Subcutaneous abdominal adipose tissue (tissue), 5 donors: ENCODE measurements at regions not wholly inside any gene's neighbourhood (a gene's known extent, or its start where the extent isn't known, plus 50 kb on each side); places are given as distances from the start of the nearest gene placed in this dataset.

Experiments
- H3K27ac ChIP-seq: one replicate; pipeline ENCODE4 v1.7.0; 2013; ENCODE audit warnings: low read depth, mild to moderate bottlenecking, inconsistent platforms, low read length, moderate library complexity
- H3K27me3 ChIP-seq, 5 donors: one replicate each; pipeline ENCODE4 v1.7.0; 2013; ENCODE audit warnings: low read length in 5 of 5, inconsistent platforms in 1 of 5; ENCODE audit not compliant: control insufficient read depth in 5 of 5, insufficient read depth in 4 of 5
- H3K36me3 ChIP-seq, 5 donors: one replicate each; pipeline ENCODE4 v1.7.0; 2013; ENCODE audit warnings: low read length in 5 of 5; ENCODE audit not compliant: control insufficient read depth in 5 of 5, insufficient read depth in 5 of 5
- H3K4me1 ChIP-seq, 5 donors: one replicate each; pipeline ENCODE4 v1.7.0; 2013; ENCODE audit warnings: low read length in 5 of 5, mild to moderate bottlenecking in 3 of 5, moderate library complexity in 1 of 5; ENCODE audit not compliant: control insufficient read depth in 5 of 5, insufficient read depth in 5 of 5
- H3K4me3 ChIP-seq, 5 donors: one replicate each; pipeline ENCODE4 v1.7.0; 2013; ENCODE audit warnings: low read length in 5 of 5, low read depth in 1 of 5
- H3K9ac ChIP-seq, 5 donors: one replicate each; pipeline ENCODE4 v1.7.0; 2013; ENCODE audit warnings: low read length in 5 of 5, mild to moderate bottlenecking in 4 of 5, moderate library complexity in 3 of 5
- H3K9me3 ChIP-seq, 5 donors: one replicate each; pipeline ENCODE4 v1.7.0; 2013; ENCODE audit warnings: low read length in 5 of 5; ENCODE audit not compliant: control insufficient read depth in 5 of 5
- donor health status: healthy.
- donor health status: healthy.
- donor health status: healthy.
- donor health status: healthy.
- donor health status: healthy.

DNA sequence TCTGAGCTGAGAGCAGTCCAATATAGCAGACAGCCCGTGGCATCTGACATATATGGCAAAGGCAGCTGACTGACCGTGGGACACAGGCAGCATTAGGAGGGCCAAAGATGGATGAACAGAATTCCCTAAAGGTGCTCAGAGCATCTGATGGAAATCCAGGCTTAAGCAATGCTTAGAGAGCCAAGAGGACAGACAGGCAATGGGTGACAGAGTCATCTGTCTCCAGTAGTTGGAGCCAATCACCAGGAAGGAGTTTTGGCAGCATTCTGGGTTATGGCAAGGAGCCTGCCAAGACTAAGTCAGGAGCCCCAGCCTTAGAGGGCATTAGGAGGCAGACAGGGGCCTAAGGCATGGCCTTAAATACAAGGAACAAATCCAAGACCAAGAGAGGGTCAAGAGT lies 153.3 kb upstream of the USP9X start:
- peaks cover 0 to 24% (median 22%) of the 10 kb centered on the region in 5 donors for H3K4me1 ChIP-seq
- no peak overlapping the region for H3K9ac ChIP-seq
- H3K27me3 ChIP-seq: peaks cover 0 to 6% (median 2%) of the 10 kb centered on the region in 5 donors
- no peak overlapping the region for H3K4me3 ChIP-seq
- H3K27ac ChIP-seq: peak overlapping the region; percentile 86
- H3K36me3 ChIP-seq: no peaks in the 10 kb centered on the region
- H3K9me3 ChIP-seq: peaks cover 2 to 10% (median 5%) of the 10 kb centered on the region in 5 donors

DNA sequence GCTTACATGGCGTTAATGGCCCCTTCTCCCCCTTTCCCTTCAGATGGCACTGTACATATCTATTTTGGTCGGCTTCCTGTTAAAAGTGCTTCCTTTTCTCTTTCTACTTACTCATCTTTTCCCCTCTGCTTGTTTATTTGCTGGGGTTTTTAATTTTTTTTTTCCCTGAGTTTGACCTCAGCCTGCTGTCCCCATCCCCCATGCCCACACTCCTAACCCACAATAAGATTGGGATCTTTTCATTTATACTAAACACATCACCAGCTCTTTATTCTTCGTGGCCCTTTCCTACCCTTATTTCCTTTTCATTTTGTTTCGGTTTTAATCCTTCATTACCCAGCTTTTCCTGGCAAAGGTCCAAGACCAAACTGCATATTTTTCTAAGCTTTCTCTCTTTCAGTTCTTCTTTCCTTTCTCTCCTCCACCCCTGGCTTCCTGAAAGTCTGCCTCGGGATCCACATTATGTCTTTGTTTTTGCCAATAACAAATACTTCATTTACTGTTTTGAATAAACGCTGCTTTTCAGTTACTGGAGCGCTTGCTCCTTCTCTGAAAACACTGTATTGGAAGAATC lies 152.0 kb upstream of the USP9X start:
- H3K9ac ChIP-seq: peak overlapping the region in 4 of 5 donors; percentile 17 to 71 (median 54)
- no peaks in the 10 kb centered on the region for H3K36me3 ChIP-seq
- H3K4me1 ChIP-seq: peaks cover 0 to 24% (median 22%) of the 10 kb centered on the region in 5 donors
- peaks cover 0 to 6% (median 3%) of the 10 kb centered on the region in 5 donors for H3K27me3 ChIP-seq
- peak overlapping the region; percentile 86 for H3K27ac ChIP-seq
- peak overlapping the region in 4 of 5 donors; percentile 6 to 53 (median 48) for H3K4me3 ChIP-seq
- H3K9me3 ChIP-seq: peaks cover 2 to 9% (median 4%) of the 10 kb centered on the region in 5 donors

DNA sequence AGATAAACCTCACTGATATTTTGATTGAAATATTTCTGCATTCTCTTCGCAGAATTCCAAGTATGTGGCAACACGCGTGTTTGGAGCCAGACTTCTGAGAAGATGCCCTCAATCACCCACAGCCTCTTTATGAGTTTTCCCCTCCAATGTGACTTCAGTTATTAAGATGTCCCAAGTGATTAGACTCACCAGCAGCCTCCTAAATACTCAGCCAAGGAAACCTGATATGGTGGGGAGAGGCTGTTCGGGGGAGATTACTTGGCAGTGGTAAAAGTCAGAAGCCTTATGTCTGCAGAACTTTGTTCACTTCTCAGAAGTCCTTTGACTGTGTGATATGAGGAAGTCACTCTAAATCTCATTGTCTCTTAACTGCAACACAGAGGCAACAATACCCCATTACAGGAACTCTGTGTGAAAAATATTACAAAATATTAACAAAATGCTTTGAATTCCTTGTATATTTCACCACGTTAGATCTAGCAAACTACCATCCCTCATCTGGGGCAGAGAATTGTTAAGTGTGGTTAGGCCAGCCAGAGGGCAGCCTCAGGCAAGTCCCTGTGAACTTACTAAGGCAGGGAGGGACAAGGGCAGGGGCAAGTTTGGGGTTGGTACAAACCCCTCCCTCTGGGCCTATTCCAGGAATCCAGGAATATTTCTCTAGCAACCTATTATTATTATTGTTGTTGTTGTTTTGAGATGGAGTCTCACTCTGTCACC lies 151.4 kb upstream of the USP9X start:
- Histone ChIP-seq H3K4me3 (peak overlapping the region in 4 of 5 donors; percentile 6 to 53 (median 48)), H3K36me3 (no peaks in the 10 kb centered on the region), H3K9ac (peak overlapping the region in 4 of 5 donors; percentile 17 to 45 (median 22)), H3K27ac (peak overlapping the region; percentile 86), H3K9me3 (peaks cover 0 to 3% (median 0%) of the 10 kb centered on the region in 5 donors), H3K4me1 (peaks cover 0 to 24% (median 22%) of the 10 kb centered on the region in 5 donors), H3K27me3 (peaks cover 0 to 5% (median 3%) of the 10 kb centered on the region in 5 donors)

DNA sequence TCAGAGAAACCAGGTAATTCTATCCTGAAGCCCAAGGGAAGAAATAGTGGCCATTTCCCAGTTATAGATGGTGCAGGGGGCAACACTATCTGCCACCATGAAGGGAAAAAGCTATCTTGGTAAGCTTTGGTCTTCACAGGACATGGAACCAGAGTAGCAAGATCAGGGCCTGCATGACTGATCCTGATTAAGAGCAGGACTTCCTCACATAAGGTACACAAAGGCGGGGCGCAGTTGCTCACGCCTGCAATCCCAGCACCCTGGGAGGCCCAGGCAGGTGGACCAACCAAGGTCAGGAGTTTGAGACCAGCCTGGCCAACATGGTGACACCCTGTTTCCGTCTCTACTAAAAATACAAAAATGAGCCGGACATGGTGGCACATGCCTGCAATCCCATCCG lies 148.4 kb upstream of the USP9X start:
- H3K27ac ChIP-seq: no peak overlapping the region
- no peak overlapping the region for H3K9ac ChIP-seq
- H3K36me3 ChIP-seq: no peaks in the 10 kb centered on the region
- no peaks in the 10 kb centered on the region for H3K9me3 ChIP-seq
- H3K4me3 ChIP-seq: no peak overlapping the region
- H3K4me1 ChIP-seq: peaks cover 0 to 22% (median 20%) of the 10 kb centered on the region in 5 donors
- H3K27me3 ChIP-seq: peaks cover 0 to 5% (median 0%) of the 10 kb centered on the region in 5 donors

DNA sequence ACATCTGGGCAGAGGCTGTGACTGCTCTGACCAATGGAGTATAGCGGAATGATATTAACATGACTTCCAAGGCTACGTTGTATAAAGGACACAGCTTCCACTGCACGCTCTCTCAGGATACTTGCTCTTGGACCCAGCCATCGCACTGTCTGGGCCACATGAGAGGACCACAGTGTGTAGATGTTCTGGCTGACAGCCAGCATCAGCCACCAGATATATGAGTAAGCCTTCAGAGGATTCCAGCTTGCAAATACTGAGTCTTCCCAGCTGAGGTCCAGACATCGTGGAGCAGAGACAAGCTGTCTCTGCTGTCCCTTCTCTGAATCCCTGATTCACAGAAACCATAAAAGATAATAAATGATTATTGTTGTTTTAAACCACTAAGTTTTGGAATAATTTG lies 146.8 kb upstream of the USP9X start:
- Histone ChIP-seq H3K36me3 (no peaks in the 10 kb centered on the region), H3K9me3 (peaks cover 0 to 3% (median 0%) of the 10 kb centered on the region in 5 donors), H3K27me3 (peaks cover 0 to 5% (median 0%) of the 10 kb centered on the region in 5 donors), H3K4me3 (no peak overlapping the region), H3K9ac (no peak overlapping the region), H3K4me1 (peaks cover 0 to 9% (median 7%) of the 10 kb centered on the region in 5 donors), H3K27ac (no peak overlapping the region)

DNA sequence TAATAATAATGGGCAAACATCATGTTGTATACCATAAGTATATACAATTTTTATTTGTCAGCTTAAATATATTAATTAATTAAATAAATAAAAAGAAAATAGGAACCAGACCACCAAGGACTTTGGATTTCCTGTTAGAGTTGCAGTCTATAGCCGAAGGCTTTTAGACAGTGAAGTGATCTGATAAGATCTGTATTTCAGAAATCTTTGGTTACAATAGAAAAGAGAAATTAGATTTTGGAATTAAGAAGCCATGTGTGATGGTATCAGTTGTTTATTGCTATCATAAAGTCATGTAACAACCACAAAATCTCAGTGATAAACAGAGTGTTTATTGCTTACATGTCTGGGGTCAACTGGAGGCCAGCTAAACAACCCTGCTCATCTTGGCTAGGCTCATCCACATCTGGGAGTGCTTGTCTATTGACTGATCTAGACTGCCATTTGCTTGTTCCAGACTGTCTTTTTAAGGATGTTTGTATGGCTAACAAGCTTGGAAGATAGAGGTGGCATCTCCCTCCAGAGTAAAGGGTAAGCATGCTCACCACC lies 142.1 kb upstream of the USP9X start:
- H3K36me3 ChIP-seq: no peaks in the 10 kb centered on the region
- H3K9ac ChIP-seq: no peak overlapping the region
- peaks cover 0 to 7% (median 0%) of the 10 kb centered on the region in 5 donors for H3K4me1 ChIP-seq
- peaks cover 0 to 8% (median 0%) of the 10 kb centered on the region in 5 donors for H3K9me3 ChIP-seq
- H3K27ac ChIP-seq: no peak overlapping the region
- peaks cover 0 to 8% (median 4%) of the 10 kb centered on the region in 5 donors for H3K27me3 ChIP-seq
- H3K4me3 ChIP-seq: no peak overlapping the region

DNA sequence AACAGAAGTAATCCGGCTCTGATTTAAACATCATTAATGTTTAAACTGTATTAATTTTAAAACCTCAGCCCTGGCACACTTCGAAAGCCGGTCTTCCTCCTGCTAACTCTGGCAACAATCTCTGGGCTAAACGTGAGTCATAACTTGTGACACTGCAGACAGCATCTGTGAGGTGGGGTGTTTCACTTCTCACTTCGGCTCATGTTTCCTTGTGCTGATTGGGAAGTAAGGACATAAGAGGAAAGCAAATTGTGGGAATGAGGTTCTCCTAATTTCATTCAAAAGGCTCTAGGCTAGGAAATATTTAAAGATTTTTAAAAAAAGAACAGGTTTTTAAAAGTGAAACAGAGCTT lies 139.9 kb upstream of the USP9X start:
- H3K36me3 ChIP-seq: no peaks in the 10 kb centered on the region
- peaks cover 0 to 12% (median 0%) of the 10 kb centered on the region in 5 donors for H3K9me3 ChIP-seq
- no peak overlapping the region for H3K4me3 ChIP-seq
- H3K9ac ChIP-seq: no peak overlapping the region
- H3K27me3 ChIP-seq: peaks cover 0 to 5% (median 4%) of the 10 kb centered on the region in 5 donors
- H3K4me1 ChIP-seq: peaks cover 0 to 7% (median 0%) of the 10 kb centered on the region in 5 donors
- peak overlapping the region; percentile 82 for H3K27ac ChIP-seq

DNA sequence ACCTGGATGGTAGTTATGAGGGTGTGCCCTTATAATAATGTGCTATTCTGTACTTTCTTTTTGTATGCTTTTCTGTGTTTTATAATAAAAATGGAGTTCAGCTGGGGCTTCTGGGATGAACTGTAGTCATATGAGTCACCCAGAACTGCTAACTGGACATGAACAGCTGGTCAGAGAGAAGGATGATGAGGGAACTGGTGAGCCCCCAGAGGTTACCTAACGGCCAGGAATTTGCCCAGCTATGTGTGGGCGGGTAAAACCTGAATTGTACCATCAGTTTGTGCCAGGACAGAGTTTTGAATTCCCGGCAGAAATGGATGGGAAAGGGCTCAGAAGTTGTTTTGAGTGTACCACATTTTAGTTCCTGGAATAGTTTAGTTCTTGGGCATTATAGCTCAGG lies 138.0 kb upstream of the USP9X start:
- peak overlapping the region; percentile 41 for H3K27ac ChIP-seq
- no peak overlapping the region for H3K4me3 ChIP-seq
- no peaks in the 10 kb centered on the region for H3K36me3 ChIP-seq
- peaks cover 0 to 12% (median 0%) of the 10 kb centered on the region in 5 donors for H3K9me3 ChIP-seq
- H3K9ac ChIP-seq: peak overlapping the region in 1 of 5 donors; percentile 48
- peaks cover 0 to 5% (median 4%) of the 10 kb centered on the region in 5 donors for H3K27me3 ChIP-seq
- H3K4me1 ChIP-seq: peaks cover 0 to 7% (median 1%) of the 10 kb centered on the region in 5 donors

DNA sequence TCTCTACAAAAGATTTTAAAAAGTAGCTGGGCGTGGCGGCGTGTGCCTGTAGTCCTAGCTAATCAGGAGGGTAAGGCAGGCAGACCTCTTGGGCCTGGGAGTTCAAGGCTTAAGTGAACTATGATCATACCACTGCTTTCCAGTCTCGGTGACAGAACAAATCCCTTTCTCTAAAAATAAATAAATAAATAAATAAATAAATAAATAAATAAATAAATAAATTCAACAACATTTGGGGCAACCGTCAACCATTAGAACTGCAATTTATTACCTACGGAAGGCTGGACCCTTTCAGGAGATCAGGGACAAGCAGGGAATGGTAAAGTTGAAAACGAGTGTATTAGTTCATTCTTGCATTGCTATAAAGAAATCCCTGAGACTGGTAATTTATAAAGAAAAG lies 136.2 kb upstream of the USP9X start:
- Histone ChIP-seq H3K4me1 (peaks cover 0 to 12% (median 7%) of the 10 kb centered on the region in 5 donors), H3K27me3 (peaks cover 2 to 5% (median 4%) of the 10 kb centered on the region in 5 donors), H3K27ac (no peak overlapping the region), H3K4me3 (no peak overlapping the region), H3K9ac (no peak overlapping the region), H3K9me3 (peaks cover 0 to 8% (median 0%) of the 10 kb centered on the region in 5 donors), H3K36me3 (no peaks in the 10 kb centered on the region)

DNA sequence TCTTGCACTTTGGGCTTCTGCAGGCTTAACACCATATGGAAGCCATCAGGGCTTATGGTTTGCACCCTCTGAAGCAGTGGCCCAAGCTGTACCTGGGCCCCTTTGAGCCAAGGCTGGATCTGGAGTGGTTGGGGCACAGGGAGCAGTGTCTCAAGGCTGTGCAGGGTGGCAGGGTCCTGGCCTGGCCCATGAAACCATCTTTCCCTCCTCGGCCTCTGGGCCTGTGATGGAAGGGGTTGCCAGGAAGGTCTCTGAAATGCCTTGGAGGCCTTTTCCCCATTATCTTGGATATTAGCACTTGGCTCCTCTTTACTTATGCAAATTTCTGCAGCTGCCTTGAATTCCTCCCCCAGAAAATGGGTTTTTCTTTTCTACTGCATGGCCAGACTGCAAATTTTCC lies 134.7 kb upstream of the USP9X start:
- peaks cover 0 to 12% (median 0%) of the 10 kb centered on the region in 5 donors for H3K4me1 ChIP-seq
- H3K9me3 ChIP-seq: peaks cover 0 to 8% (median 0%) of the 10 kb centered on the region in 5 donors
- H3K4me3 ChIP-seq: no peak overlapping the region
- no peak overlapping the region for H3K27ac ChIP-seq
- no peaks in the 10 kb centered on the region for H3K36me3 ChIP-seq
- peaks cover 2 to 5% (median 4%) of the 10 kb centered on the region in 5 donors for H3K27me3 ChIP-seq
- H3K9ac ChIP-seq: no peak overlapping the region
